ENCODE measurements at regions not wholly inside any gene's neighbourhood (a gene's known extent, or its start where the extent isn't known, plus 50 kb on each side); places are given as distances from the start of the nearest gene placed in this dataset.

- Histone ChIP-seq H3K9me3 (no peaks in the 10 kb centered on the region), H3K36me3 (no peaks in the 10 kb centered on the region), H3K4me1 (peaks cover 0 to 6% (median 0%) of the 10 kb centered on the region in 4 donors), H3K27me3 (no peaks in the 10 kb centered on the region), H3K27ac (no peak overlapping the region), H3K4me3 (no peak overlapping the region)
- intact Hi-C loops (cut with DNase I; ENCODE audit: low total_unique reads), result no loop called here
- no peak for DNase-seq
- TF ChIP-seq POLR2A (IDR thresholded peaks at IDR 0.05), result no peak
- TF ChIP-seq, protein P1, sequence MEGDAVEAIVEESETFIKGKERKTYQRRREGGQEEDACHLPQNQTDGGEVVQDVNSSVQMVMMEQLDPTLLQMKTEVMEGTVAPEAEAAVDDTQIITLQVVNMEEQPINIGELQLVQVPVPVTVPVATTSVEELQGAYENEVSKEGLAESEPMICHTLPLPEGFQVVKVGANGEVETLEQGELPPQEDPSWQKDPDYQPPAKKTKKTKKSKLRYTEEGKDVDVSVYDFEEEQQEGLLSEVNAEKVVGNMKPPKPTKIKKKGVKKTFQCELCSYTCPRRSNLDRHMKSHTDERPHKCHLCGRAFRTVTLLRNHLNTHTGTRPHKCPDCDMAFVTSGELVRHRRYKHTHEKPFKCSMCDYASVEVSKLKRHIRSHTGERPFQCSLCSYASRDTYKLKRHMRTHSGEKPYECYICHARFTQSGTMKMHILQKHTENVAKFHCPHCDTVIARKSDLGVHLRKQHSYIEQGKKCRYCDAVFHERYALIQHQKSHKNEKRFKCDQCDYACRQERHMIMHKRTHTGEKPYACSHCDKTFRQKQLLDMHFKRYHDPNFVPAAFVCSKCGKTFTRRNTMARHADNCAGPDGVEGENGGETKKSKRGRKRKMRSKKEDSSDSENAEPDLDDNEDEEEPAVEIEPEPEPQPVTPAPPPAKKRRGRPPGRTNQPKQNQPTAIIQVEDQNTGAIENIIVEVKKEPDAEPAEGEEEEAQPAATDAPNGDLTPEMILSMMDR (IDR thresholded peaks at IDR 0.05), result no peak
- TF ChIP-seq EP300 (IDR thresholded peaks at IDR 0.05), result no peak
- no peak for TF ChIP-seq POLR2AphosphoS5 (IDR thresholded peaks at IDR 0.05)
These were observed 1034.5 kb upstream of the PHF14 start for GRCh38 chr7:9939176-9939575.

DNA sequence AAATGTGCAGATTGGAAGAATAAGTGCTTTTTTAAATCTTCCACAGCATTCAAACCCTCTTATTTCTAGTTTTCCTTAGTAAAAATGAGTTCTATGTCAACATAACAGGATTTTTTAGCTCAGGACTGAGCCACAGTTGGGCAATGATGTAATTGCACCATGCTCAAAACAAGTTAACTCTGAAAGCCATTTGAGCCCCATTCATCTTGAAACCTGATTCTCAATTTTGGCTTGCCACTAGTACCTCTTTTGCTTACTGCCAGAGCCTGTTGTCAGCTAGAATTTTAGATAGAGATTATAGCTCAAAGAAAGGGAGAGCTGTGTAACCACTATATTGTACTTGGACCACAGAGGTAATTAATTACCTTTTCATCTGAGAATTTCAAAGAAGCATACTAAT lies 1028.5 kb upstream of the PHF14 start:
- no peak overlapping the region for H3K27ac ChIP-seq
- H3K9me3 ChIP-seq, result no peaks in the 10 kb centered on the region
- H3K4me3 ChIP-seq, result no peak overlapping the region
- DNase-seq, result no peak
- H3K36me3 ChIP-seq, result no peaks in the 10 kb centered on the region
- no peaks in the 10 kb centered on the region for H3K4me1 ChIP-seq
- H3K27me3 ChIP-seq, result no peaks in the 10 kb centered on the region
- intact Hi-C loops (cut with DNase I; ENCODE audit: low total_unique reads), result no loop called here
- TF ChIP-seq POLR2A (IDR thresholded peaks at IDR 0.05) (no peak), POLR2AphosphoS5 (IDR thresholded peaks at IDR 0.05) (no peak), EP300 (IDR thresholded peaks at IDR 0.05) (no peak)
- TF ChIP-seq, protein P1 (IDR thresholded peaks at IDR 0.05), result no peak

DNA sequence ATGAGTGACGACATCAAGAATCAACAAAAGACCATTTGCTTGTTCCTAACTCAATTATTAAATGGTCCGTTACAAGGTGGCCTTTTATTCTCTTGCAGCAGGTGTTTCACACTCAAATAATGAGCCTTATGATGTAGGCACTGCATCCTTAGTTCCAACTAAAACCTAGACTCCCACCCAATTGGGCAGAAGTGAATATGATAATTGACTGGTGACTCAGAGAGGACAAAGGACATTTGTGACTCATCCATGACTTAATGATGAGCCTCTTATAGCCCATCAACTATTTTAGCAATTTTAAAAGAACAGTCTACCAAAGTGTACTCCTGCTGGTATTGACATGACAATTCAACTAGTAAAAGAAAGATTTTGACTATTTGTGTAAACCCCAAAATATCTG lies 1027.8 kb upstream of the PHF14 start:
- intact Hi-C loops (cut with DNase I; ENCODE audit: low total_unique reads), result no loop called here
- 48 to 86% (median 57%) methylated on average over 2 of the region's 2 CpGs for WGBS, 5 donors
- TF ChIP-seq, protein P1 (IDR thresholded peaks at IDR 0.05), result no peak
- TF ChIP-seq POLR2A (IDR thresholded peaks at IDR 0.05), result no peak
- TF ChIP-seq POLR2AphosphoS5 (IDR thresholded peaks at IDR 0.05), result no peak
- TF ChIP-seq EP300 (IDR thresholded peaks at IDR 0.05), result no peak

GRCh38 chr7:9955138-9955537 lies 1018.5 kb upstream of the PHF14 start:
- H3K4me1 ChIP-seq, result no peaks in the 10 kb centered on the region
- intact Hi-C loops (cut with DNase I; ENCODE audit: low total_unique reads), result no loop called here
- no peak for TF ChIP-seq POLR2AphosphoS5 (IDR thresholded peaks at IDR 0.05)
- TF ChIP-seq POLR2A (IDR thresholded peaks at IDR 0.05), result no peak
- TF ChIP-seq, protein P1 (IDR thresholded peaks at IDR 0.05), result no peak
- TF ChIP-seq EP300 (IDR thresholded peaks at IDR 0.05), result no peak
- 70 to 83% (median 79%) methylated on average over 2 of the region's 2 CpGs for WGBS, 5 donors
- H3K27ac ChIP-seq, result no peak overlapping the region
- DNase-seq, result no peak
- H3K9me3 ChIP-seq, result peaks cover 0 to 11% (median 2%) of the 10 kb centered on the region in 4 donors
- no peaks in the 10 kb centered on the region for H3K27me3 ChIP-seq
- no peaks in the 10 kb centered on the region for H3K36me3 ChIP-seq
- H3K4me3 ChIP-seq, result no peak overlapping the region

More for the DNA sequence above, 1027.8 kb upstream of the PHF14 start:
- H3K27me3 ChIP-seq, result no peaks in the 10 kb centered on the region
- DNase-seq, result no peak
- no peak overlapping the region for H3K4me3 ChIP-seq
- H3K27ac ChIP-seq, result no peak overlapping the region
- H3K4me1 ChIP-seq, result no peaks in the 10 kb centered on the region
- no peaks in the 10 kb centered on the region for H3K36me3 ChIP-seq
- H3K9me3 ChIP-seq, result no peaks in the 10 kb centered on the region
